Upper lobe of left lung (tissue), 6 donors: ENCODE measurements at regions not wholly inside any gene's neighbourhood (a gene's known extent, or its start where the extent isn't known, plus 50 kb on each side); places are given as distances from the start of the nearest gene placed in this dataset.

Source experiments
- ATAC-seq, 2 donors: fragments of 200-7000 bp; cut with Tn5 transposase; one replicate each; pipeline ENCODE4 v1.9.1; 2022; ENCODE audit warnings: mild to moderate bottlenecking in 2 of 2, moderate library complexity in 2 of 2; ENCODE audit not compliant: low FRiP score in 2 of 2
- DNase-seq, 2 donors: peaks; one replicate each; pipeline ENCODE4 v3.0.0-alpha.2; 2019 to 2020
- H3K27ac ChIP-seq, 4 donors: fragments of 200-600 bp; sonication (generic); one replicate each; pipeline ENCODE4 v1.5.1; 2016 to 2019
- H3K27me3 ChIP-seq, 4 donors: fragments of 200-600 bp; sonication (generic); one replicate each; pipeline ENCODE4 v1.5.1; 2017 to 2019
- H3K36me3 ChIP-seq, 4 donors: fragments of 200-600 bp; sonication (generic); one replicate each; pipeline ENCODE4 v1.5.1; 2016 to 2019
- H3K4me1 ChIP-seq, 4 donors: fragments of 200-600 bp; sonication (generic); one replicate each; pipeline ENCODE4 v1.5.1; 2018 to 2019
- H3K4me3 ChIP-seq, 4 donors: fragments of 200-600 bp; sonication (generic); one replicate each; pipeline ENCODE4 v1.5.1; 2017 to 2019; ENCODE audit warnings: mild to moderate bottlenecking in 2 of 4, moderate library complexity in 1 of 4
- H3K9me3 ChIP-seq, 4 donors: fragments of 200-600 bp; sonication (generic); one replicate each; pipeline ENCODE4 v1.5.1; 2018 to 2019
- EP300 ChIP-seq, 4 donors: sonication (generic); formaldehyde crosslinking; IDR thresholded peaks; one replicate each; pipeline ENCODE4 v1.5.1; 2017; ENCODE audit warnings: antibody characterized with exemption in 4 of 4, control low read depth in 2 of 4
- POLR2A ChIP-seq, 4 donors: fragments of 450-650 bp; IDR thresholded peaks; one replicate each; pipeline ENCODE4 v1.5.1; 2016 to 2017; ENCODE audit warnings: antibody characterized with exemption in 4 of 4, mild to moderate bottlenecking in 2 of 4
- POLR2AphosphoS5 ChIP-seq, 2 donors: sonication (generic); formaldehyde crosslinking; IDR thresholded peaks; one replicate each; pipeline ENCODE4 v1.5.1; 2017; ENCODE audit warnings: antibody characterized with exemption in 2 of 2
- WGBS, 2 donors: methylation state at CpG; one replicate each; pipeline ENCODE4 v1.1.5; 2017 to 2018; 5-methylcytosine and 5-hydroxymethylcytosine counted together
- TF ChIP-seq, protein P1 (sequence below), 6 experiments: fragments of 450-650 bp in 4 of 6; fragments of 200-600 bp in 2 of 6; sonication (generic) in 2 of 6; IDR thresholded peaks; one replicate each; pipeline ENCODE4 v1.5.1; 2016 to 2019; ENCODE audit warnings: antibody characterized with exemption in 6 of 6
- donor health status: DM: no; HTN: no; CAD: no; lungs with moderate emphysema.
- donor health status: DM: no; HTN: yes; CAD: no; lungs with severe emphysema.

DNA sequence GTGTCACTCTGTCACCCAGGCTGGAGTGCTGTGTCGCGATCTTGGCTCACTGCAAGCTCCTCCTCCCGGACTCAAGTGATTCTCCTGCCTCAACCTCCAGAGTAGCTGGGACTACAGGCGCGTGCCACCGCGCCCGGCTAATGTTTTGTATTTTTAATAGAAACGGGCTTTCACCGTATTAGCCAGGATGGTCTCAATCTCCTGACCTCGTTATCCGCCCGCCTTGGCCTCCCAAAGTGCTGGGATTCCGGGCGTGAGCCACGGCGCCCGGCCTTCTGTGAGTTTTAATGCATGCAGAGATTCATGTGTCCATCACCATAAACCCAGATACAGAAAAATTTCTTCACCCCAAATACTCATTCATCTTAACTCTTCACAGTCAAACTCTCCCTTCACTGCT is 1046.7 kb downstream of the CDH9 start:
- no peak overlapping the region for H3K4me3 ChIP-seq
- no peaks in the 10 kb centered on the region for H3K27me3 ChIP-seq
- no peaks in the 10 kb centered on the region for H3K9me3 ChIP-seq
- no peak overlapping the region for H3K27ac ChIP-seq
- ATAC-seq (no peak), DNase-seq (peak in 1 of 2 donors; percentile 50)
- no peaks in the 10 kb centered on the region for H3K4me1 ChIP-seq
- WGBS, 2 donors: 95 to 96% methylated on average over 18 of the region's 18 CpGs
- TF ChIP-seq POLR2A (IDR thresholded peaks at IDR 0.05) (no peak), POLR2AphosphoS5 (IDR thresholded peaks at IDR 0.05) (no peak), EP300 (IDR thresholded peaks at IDR 0.05) (no peak)
- TF ChIP-seq, protein P1, sequence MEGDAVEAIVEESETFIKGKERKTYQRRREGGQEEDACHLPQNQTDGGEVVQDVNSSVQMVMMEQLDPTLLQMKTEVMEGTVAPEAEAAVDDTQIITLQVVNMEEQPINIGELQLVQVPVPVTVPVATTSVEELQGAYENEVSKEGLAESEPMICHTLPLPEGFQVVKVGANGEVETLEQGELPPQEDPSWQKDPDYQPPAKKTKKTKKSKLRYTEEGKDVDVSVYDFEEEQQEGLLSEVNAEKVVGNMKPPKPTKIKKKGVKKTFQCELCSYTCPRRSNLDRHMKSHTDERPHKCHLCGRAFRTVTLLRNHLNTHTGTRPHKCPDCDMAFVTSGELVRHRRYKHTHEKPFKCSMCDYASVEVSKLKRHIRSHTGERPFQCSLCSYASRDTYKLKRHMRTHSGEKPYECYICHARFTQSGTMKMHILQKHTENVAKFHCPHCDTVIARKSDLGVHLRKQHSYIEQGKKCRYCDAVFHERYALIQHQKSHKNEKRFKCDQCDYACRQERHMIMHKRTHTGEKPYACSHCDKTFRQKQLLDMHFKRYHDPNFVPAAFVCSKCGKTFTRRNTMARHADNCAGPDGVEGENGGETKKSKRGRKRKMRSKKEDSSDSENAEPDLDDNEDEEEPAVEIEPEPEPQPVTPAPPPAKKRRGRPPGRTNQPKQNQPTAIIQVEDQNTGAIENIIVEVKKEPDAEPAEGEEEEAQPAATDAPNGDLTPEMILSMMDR (IDR thresholded peaks at IDR 0.05): no peak
- no peaks in the 10 kb centered on the region for H3K36me3 ChIP-seq

DNA sequence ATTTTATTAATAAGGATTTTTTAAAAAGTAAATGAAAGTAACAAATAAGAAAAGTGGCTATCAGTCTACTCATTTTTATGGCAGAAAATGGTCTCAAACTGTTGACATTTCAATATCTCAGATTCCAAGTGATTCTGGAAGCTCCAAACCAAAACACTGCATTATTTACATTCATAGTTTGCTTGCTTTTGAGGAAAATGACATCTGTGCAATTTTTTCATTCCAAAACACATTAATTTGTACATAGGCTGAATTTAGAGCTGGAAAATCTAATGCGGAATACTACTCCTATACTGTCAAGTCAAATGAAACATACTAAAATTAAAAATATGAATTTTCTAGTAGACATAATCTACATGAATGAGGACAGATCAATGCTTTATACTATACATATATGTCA is 1047.6 kb downstream of the CDH9 start:
- no peaks in the 10 kb centered on the region for H3K4me1 ChIP-seq
- H3K4me3 ChIP-seq: no peak overlapping the region
- 90 to 93% methylated on average over 1 of the region's 1 CpG for WGBS, 2 donors
- no peaks in the 10 kb centered on the region for H3K36me3 ChIP-seq
- no peak for DNase-seq
- H3K27me3 ChIP-seq: no peaks in the 10 kb centered on the region
- TF ChIP-seq EP300 (IDR thresholded peaks at IDR 0.05) (no peak), POLR2AphosphoS5 (IDR thresholded peaks at IDR 0.05) (no peak), POLR2A (IDR thresholded peaks at IDR 0.05) (no peak)
- TF ChIP-seq, protein P1 (IDR thresholded peaks at IDR 0.05): no peak
- no peak overlapping the region for H3K27ac ChIP-seq
- no peak for ATAC-seq
- H3K9me3 ChIP-seq: no peaks in the 10 kb centered on the region

DNA sequence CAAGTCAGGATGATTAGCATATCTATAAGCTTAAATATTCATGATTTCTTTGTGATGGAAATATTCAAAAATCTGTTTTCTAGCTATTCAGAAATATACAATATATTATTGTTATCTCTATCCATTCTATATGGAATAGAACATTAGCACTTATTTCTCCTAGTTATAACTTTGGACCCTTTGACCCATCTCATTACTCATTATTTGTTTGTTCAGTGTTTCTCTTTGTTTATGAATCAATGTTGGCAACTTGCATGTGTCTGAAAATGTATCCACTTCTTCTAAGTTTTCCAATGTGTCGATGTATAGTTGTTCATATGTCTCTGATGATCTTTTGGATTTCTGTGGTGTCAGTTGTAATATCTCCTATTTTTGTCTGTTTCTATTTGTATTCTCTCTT is 1059.3 kb downstream of the CDH9 start:
- Histone ChIP-seq H3K9me3 (peaks cover 0 to 7% (median 2%) of the 10 kb centered on the region in 4 donors), H3K27me3 (no peaks in the 10 kb centered on the region), H3K27ac (no peak overlapping the region), H3K4me1 (no peaks in the 10 kb centered on the region), H3K4me3 (no peak overlapping the region), H3K36me3 (no peaks in the 10 kb centered on the region)
- TF ChIP-seq POLR2AphosphoS5 (IDR thresholded peaks at IDR 0.05): no peak
- TF ChIP-seq POLR2A (IDR thresholded peaks at IDR 0.05): no peak
- TF ChIP-seq, protein P1 (IDR thresholded peaks at IDR 0.05): no peak
- no peak for TF ChIP-seq EP300 (IDR thresholded peaks at IDR 0.05)
- DNase-seq: no peak
- WGBS, 2 donors: 79 to 86% methylated on average over 1 of the region's 1 CpG
- no peak for ATAC-seq

DNA sequence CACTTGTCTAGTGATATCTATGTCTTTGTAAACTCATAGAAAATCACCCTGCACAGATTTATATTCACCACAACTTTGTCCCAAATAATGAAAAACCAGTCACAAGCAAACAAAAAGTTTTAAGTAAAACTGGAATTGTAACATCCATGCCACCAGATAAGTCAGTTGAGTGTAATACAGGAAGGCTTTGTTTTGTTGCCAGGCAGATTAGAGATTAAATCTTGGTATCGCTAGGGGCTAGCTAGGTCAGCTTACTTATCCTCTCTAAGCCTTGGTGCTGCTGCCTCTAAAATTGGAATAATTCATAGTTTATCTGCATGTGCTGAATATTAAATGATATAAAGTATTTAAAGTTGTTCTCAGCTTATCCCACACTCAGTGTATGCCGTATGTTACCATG is 1062.5 kb downstream of the CDH9 start:
- H3K27ac ChIP-seq: no peak overlapping the region
- H3K4me3 ChIP-seq: no peak overlapping the region
- no peaks in the 10 kb centered on the region for H3K36me3 ChIP-seq
- H3K9me3 ChIP-seq: peaks cover 0 to 7% (median 2%) of the 10 kb centered on the region in 4 donors
- ATAC-seq: no peak
- H3K4me1 ChIP-seq: no peaks in the 10 kb centered on the region
- TF ChIP-seq, protein P1 (IDR thresholded peaks at IDR 0.05): no peak
- TF ChIP-seq EP300 (IDR thresholded peaks at IDR 0.05) (no peak), POLR2A (IDR thresholded peaks at IDR 0.05) (no peak), POLR2AphosphoS5 (IDR thresholded peaks at IDR 0.05) (no peak)
- no peak for DNase-seq
- WGBS, 2 donors: 63 to 67% methylated on average over 2 of the region's 2 CpGs
- H3K27me3 ChIP-seq: no peaks in the 10 kb centered on the region

DNA sequence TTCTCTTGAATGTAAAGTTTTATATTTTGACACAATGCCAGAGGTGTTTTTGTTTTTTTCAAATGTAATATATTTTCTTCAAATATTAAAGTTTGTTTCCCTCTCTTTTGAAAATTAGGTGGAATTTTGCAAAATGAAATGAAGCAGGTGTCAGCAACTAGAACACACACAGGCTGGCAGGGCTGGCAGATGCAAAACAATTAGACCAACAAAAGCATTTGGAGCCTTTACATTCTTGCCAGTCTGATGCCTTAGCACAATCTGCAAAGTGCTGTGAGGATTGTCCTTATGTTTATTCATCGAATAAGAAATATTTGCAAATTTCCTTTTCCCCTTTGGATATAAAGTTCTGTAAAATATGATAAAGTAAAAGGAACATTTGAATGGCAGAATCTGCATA is 1063.9 kb downstream of the CDH9 start:
- ATAC-seq (no peak), DNase-seq (no peak)
- no peaks in the 10 kb centered on the region for H3K27me3 ChIP-seq
- WGBS, 2 donors: 75 to 82% methylated on average over 1 of the region's 1 CpG
- TF ChIP-seq POLR2A (IDR thresholded peaks at IDR 0.05): no peak
- TF ChIP-seq, protein P1 (IDR thresholded peaks at IDR 0.05): no peak
- no peak for TF ChIP-seq POLR2AphosphoS5 (IDR thresholded peaks at IDR 0.05)
- TF ChIP-seq EP300 (IDR thresholded peaks at IDR 0.05): no peak
- H3K9me3 ChIP-seq: no peaks in the 10 kb centered on the region
- H3K36me3 ChIP-seq: no peaks in the 10 kb centered on the region
- H3K4me1 ChIP-seq: no peaks in the 10 kb centered on the region
- H3K27ac ChIP-seq: no peak overlapping the region
- no peak overlapping the region for H3K4me3 ChIP-seq
